Pancreas (tissue), 10 donors: ENCODE measurements at regions not wholly inside any gene's neighbourhood (a gene's known extent, or its start where the extent isn't known, plus 50 kb on each side); places are given as distances from the start of the nearest gene placed in this dataset.
"Not testable (repeated sequence)": the region's sequence is repeated elsewhere in the genome, so short reads cannot be mapped to it uniquely, and the experiment has no call there.

Experiments used
- ATAC-seq, 4 donors: fragments of 200-7000 bp; cut with Tn5 transposase; one replicate each; pipeline versions ENCODE4 v1.8.0 to v1.9.1; 2020; ENCODE audit warnings: mild to moderate bottlenecking in 4 of 4, moderate library complexity in 4 of 4
- DNase-seq, 6 donors: peaks; one replicate each; pipeline ENCODE4 v3.0.0-alpha.2; 2020
- FAIRE-seq: peaks from 2 replicates; lab custom pipeline; 2012; peaks lifted over from hg19 to GRCh38; lab: Jason Lieb, UNC
- H3K27ac ChIP-seq, 4 donors: fragments of 200-600 bp; sonication (generic); 1 replicate in 3 of 4; 2 replicates in 1 of 4; pipeline versions ENCODE4 v1.5.0 to v1.8.0; 2020
- H3K27me3 ChIP-seq, 4 donors: fragments of 200-600 bp; one replicate each; pipeline ENCODE4 v1.8.0; 2021
- H3K36me3 ChIP-seq, 3 donors: fragments of 200-600 bp; sonication (generic) in 1 of 3; one replicate each; pipeline versions ENCODE4 v1.5.0 to v1.8.0; 2020 to 2021
- H3K4me1 ChIP-seq, 3 donors: fragments of 200-600 bp; one replicate each; pipeline ENCODE4 v1.8.0; 2021
- H3K4me3 ChIP-seq, 4 donors: fragments of 200-600 bp; sonication (generic) in 2 of 4; one replicate each; pipeline versions ENCODE4 v1.5.0 to v1.8.0; 2020 to 2021
- H3K9me3 ChIP-seq, 4 donors: fragments of 200-600 bp; one replicate each; pipeline ENCODE4 v1.8.0; 2021
- WGBS, 2 donors: extraction: QIAGEN DNeasy Blood & Tissue Kit; methylation state at CpG; one replicate each; pipeline ENCODE4 v1.1.7; 2013; 5-methylcytosine and 5-hydroxymethylcytosine counted together
- intact Hi-C, 3 donors: fragments of 100-400 bp; cut with DNase I; formaldehyde crosslinking; loops; one replicate each; pipeline versions ENCODE4 v1.11.1 to v1.14.2; 2022
- TF ChIP-seq, protein P1 (sequence below), 4 donors: fragments of 200-600 bp; sonication (generic) in 3 of 4; IDR thresholded peaks; one replicate each; pipeline versions ENCODE4 v1.5.0 to v1.8.0; 2021; ENCODE audit warnings: antibody characterized with exemption in 4 of 4
- donor health status: healthy with polysubstance abuse.
- donor health status: DM: no; HTN: no; CAD: no; lungs with moderate emphysema.
- donor health status: DM: no; HTN: no; CAD: no.
- donor health status: control.
- donor health status: control.
- donor health status: Bipolar disorder and iron deficiency.
- donor health status: DM: yes; HTN: yes; CAD: no.
- donor health status: DM: no; HTN: no; CAD: no.
- donor health status: DM: no; HTN: no; CAD: no.
- donor health status: DM: yes; HTN: yes; CAD: no.

DNA sequence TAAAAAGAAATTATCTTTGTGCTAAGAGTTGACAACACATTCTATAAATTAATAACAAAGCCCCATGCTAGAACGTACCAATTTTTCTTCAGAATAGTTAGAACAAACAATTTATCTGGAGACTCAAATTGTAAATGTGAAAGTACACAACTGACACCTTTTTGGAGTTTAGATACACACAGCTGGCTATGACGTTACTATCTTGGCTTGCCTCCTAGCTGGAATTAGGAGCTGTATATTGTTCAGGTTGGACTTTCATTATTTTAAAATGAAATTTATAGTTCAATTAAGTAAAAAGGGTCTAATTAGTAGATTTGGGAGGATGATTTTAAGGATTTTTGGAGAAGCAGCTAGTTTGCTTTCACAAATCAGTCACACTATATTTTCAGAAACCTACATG is 393.9 kb upstream of the RIOK2 start:
- 13 to 18% methylated on average over 2 of the region's 2 CpGs for WGBS, 2 donors

DNA sequence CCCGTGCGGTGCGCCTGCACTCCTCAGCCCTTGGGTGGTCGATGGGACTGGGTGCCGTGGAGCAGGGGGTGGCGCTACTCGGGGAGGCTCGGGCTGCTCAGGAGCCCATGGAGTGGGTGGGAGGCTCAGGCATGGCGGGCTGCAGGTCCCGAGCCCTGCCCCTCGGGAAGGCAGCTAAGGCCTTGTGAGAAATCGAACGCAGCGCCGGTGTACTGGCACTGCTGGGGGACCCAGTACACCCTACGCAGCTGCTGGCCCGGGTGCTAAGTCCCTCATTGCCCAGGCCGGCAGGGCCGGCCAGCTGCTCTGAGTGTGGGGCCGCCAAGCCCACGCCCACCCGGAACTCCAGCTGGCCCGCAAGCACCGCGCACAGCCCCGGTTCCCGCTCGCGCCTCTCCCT is 396.9 kb upstream of the RIOK2 start:
- FAIRE-seq, H3K36me3 ChIP-seq, ATAC-seq, H3K4me1 ChIP-seq, intact Hi-C loops, H3K27me3 ChIP-seq, H3K27ac ChIP-seq, H3K9me3 ChIP-seq, H3K4me3 ChIP-seq: not testable (repeated sequence)
- 94 to 95% methylated on average over 23 to 29 of the region's 29 CpGs for WGBS, 2 donors
- DNase-seq: peak in 2 of 6 donors; percentile 10 to 47

More for the DNA sequence above, 393.9 kb upstream of the RIOK2 start:
- TF ChIP-seq, protein P1, sequence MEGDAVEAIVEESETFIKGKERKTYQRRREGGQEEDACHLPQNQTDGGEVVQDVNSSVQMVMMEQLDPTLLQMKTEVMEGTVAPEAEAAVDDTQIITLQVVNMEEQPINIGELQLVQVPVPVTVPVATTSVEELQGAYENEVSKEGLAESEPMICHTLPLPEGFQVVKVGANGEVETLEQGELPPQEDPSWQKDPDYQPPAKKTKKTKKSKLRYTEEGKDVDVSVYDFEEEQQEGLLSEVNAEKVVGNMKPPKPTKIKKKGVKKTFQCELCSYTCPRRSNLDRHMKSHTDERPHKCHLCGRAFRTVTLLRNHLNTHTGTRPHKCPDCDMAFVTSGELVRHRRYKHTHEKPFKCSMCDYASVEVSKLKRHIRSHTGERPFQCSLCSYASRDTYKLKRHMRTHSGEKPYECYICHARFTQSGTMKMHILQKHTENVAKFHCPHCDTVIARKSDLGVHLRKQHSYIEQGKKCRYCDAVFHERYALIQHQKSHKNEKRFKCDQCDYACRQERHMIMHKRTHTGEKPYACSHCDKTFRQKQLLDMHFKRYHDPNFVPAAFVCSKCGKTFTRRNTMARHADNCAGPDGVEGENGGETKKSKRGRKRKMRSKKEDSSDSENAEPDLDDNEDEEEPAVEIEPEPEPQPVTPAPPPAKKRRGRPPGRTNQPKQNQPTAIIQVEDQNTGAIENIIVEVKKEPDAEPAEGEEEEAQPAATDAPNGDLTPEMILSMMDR (IDR thresholded peaks at IDR 0.05): no peak
- Histone ChIP-seq H3K27ac (no peak overlapping the region), H3K4me3 (no peak overlapping the region), H3K9me3 (no peaks in the 10 kb centered on the region), H3K4me1 (no peaks in the 10 kb centered on the region), H3K27me3 (no peaks in the 10 kb centered on the region), H3K36me3 (no peaks in the 10 kb centered on the region)
- no peak for DNase-seq
- no peak for ATAC-seq
- no peak for FAIRE-seq
- intact Hi-C loops: no loop called here

DNA sequence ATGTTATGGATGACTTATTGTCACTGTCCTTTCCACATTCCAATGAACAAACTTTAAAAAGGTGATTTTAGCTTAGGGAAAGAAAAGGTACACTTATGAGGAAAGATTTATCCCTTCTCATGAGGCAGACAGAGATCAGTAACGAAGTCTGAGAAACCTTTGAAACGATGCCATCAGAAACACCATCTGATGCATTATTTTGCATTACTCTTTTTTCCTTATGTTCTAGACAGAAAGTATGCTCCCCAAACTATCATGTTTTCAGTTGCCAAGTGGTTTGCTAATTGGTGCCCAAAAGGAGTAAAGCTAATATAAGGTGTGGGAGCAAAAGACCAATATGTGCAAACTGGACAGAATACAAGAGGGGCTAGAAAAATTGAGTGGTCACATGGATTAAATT is 397.7 kb upstream of the RIOK2 start:
- intact Hi-C loops: no loop called here
- no peak overlapping the region for H3K4me3 ChIP-seq
- ATAC-seq (no peak), FAIRE-seq (no peak), DNase-seq (no peak)
- H3K36me3 ChIP-seq: no peaks in the 10 kb centered on the region
- 91 to 93% methylated on average over 2 of the region's 2 CpGs for WGBS, 2 donors
- no peaks in the 10 kb centered on the region for H3K4me1 ChIP-seq
- H3K27ac ChIP-seq: no peak overlapping the region
- no peaks in the 10 kb centered on the region for H3K27me3 ChIP-seq
- no peaks in the 10 kb centered on the region for H3K9me3 ChIP-seq
- TF ChIP-seq, protein P1 (IDR thresholded peaks at IDR 0.05): no peak

DNA sequence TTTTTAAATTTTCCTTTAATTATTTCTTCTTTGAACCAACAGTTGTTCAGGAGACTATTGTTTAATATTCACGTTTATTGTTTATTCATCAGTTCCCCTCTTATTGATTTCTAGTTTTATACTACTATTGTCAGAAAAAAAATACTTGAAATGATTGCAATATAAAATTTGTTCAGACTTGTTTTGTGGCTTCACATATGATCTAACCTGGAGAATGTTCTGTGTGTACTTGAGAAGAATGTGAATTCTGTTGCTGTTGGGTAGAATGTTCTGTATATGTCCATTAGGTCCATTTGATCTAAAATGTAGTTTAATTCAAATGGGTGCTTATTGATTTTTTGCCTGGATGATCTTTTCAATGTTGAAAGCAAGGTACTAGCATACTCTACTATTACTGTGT is 408.7 kb upstream of the RIOK2 start:
- 48 to 62% methylated on average over 1 of the region's 1 CpG for WGBS, 2 donors
- Histone ChIP-seq H3K4me1 (no peaks in the 10 kb centered on the region), H3K27ac (no peak overlapping the region), H3K36me3 (no peaks in the 10 kb centered on the region), H3K4me3 (no peak overlapping the region), H3K9me3 (no peaks in the 10 kb centered on the region), H3K27me3 (no peaks in the 10 kb centered on the region)
- TF ChIP-seq, protein P1 (IDR thresholded peaks at IDR 0.05): no peak
- FAIRE-seq (no peak), ATAC-seq (no peak), DNase-seq (no peak)
- intact Hi-C loops: no loop called here

DNA sequence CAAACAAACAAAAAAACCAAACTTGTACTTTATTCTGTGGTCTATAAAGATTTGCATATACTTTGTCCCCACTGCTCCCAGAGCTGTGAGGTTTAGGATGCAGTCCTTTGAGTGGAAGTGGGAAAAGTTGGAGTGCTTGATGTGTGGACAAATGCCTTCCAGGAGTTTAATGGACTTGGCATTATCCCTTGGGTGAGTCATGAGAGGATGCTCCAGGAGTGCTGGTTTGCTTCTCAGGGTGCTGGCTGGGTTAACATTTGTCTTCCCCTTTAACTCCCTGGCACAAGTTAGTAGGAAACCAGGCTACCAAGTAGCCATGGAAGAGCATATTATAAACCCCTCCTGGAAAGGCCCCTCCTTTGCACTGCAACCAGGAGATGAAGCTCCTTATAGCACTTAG is 417.4 kb upstream of the RIOK2 start:
- Histone ChIP-seq H3K4me3 (no peak overlapping the region), H3K9me3 (no peaks in the 10 kb centered on the region), H3K27me3 (no peaks in the 10 kb centered on the region), H3K4me1 (no peaks in the 10 kb centered on the region), H3K36me3 (no peaks in the 10 kb centered on the region), H3K27ac (no peak overlapping the region)
- TF ChIP-seq, protein P1 (IDR thresholded peaks at IDR 0.05): no peak
- FAIRE-seq (no peak), ATAC-seq (no peak), DNase-seq (no peak)
- intact Hi-C loops: no loop called here

DNA sequence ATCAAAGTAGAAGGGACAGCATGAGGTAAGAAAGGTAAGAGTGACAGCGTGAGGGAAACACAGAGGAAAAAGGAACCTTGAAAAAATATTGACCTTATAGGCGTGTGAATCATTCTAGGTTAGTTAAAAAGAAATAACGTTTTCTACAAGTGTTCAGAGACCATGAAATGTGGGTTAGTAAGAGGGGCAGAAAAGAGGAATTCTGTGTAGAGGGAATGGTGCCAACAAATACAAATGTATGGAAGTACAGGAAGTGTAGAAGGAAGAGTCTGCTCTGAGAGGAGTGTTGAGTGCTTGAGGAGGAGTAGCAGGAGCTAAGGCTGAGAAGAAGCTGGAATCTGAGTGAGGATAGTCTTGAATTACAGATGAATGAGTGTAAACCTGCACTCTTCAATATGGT is 418.6 kb upstream of the RIOK2 start:
- Histone ChIP-seq H3K27me3 (no peaks in the 10 kb centered on the region), H3K4me1 (no peaks in the 10 kb centered on the region), H3K36me3 (no peaks in the 10 kb centered on the region), H3K27ac (no peak overlapping the region), H3K9me3 (no peaks in the 10 kb centered on the region), H3K4me3 (no peak overlapping the region)
- no peak for ATAC-seq
- 49 to 57% methylated on average over 3 of the region's 3 CpGs for WGBS, 2 donors
- intact Hi-C loops: no loop called here
- TF ChIP-seq, protein P1 (IDR thresholded peaks at IDR 0.05): no peak
- no peak for DNase-seq
- FAIRE-seq: no peak
